ENCODE measurements at regions not wholly inside any gene's neighbourhood (a gene's known extent, or its start where the extent isn't known, plus 50 kb on each side); places are given as distances from the start of the nearest gene placed in this dataset.

- TF ChIP-seq RAD21 (conservative IDR thresholded peaks at IDR 0.05) (no peak), CTCF (IDR thresholded peaks at IDR 0.05; ENCODE audit: poor library complexity, severe bottlenecking) (no peak), EZH2 (IDR thresholded peaks at IDR 0.05; ENCODE audit: borderline replicate concordance, insufficient read depth, low read length, poor library complexity, severe bottlenecking) (no peak), POLR2AphosphoS5 (IDR thresholded peaks at IDR 0.05) (no peak)
- TF ChIP-seq, protein P1, sequence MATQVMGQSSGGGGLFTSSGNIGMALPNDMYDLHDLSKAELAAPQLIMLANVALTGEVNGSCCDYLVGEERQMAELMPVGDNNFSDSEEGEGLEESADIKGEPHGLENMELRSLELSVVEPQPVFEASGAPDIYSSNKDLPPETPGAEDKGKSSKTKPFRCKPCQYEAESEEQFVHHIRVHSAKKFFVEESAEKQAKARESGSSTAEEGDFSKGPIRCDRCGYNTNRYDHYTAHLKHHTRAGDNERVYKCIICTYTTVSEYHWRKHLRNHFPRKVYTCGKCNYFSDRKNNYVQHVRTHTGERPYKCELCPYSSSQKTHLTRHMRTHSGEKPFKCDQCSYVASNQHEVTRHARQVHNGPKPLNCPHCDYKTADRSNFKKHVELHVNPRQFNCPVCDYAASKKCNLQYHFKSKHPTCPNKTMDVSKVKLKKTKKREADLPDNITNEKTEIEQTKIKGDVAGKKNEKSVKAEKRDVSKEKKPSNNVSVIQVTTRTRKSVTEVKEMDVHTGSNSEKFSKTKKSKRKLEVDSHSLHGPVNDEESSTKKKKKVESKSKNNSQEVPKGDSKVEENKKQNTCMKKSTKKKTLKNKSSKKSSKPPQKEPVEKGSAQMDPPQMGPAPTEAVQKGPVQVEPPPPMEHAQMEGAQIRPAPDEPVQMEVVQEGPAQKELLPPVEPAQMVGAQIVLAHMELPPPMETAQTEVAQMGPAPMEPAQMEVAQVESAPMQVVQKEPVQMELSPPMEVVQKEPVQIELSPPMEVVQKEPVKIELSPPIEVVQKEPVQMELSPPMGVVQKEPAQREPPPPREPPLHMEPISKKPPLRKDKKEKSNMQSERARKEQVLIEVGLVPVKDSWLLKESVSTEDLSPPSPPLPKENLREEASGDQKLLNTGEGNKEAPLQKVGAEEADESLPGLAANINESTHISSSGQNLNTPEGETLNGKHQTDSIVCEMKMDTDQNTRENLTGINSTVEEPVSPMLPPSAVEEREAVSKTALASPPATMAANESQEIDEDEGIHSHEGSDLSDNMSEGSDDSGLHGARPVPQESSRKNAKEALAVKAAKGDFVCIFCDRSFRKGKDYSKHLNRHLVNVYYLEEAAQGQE (IDR thresholded peaks at IDR 0.05; ENCODE audit: borderline replicate concordance), result no peak
Observed at GRCh38 chr11:116439361-116439677, 333.5 kb downstream of the BUD13 start.

All from neural cell (in vitro differentiated cells).